Transverse colon (tissue), 4 donors: ENCODE measurements at regions not wholly inside any gene's neighbourhood (a gene's known extent, or its start where the extent isn't known, plus 50 kb on each side); places are given as distances from the start of the nearest gene placed in this dataset.

Experiments
- CTCF ChIP-seq, 5 experiments: fragments of 200-600 bp in 3 of 5; fragments of 450-650 bp in 2 of 5; sonication (generic) in 3 of 5; IDR thresholded peaks; 1 replicate in 2 of 5; 2 replicates in 3 of 5; pipeline ENCODE4 v1.5.1; 2016 to 2017; ENCODE audit warnings: antibody characterized with exemption in 5 of 5, inconsistent platforms in 3 of 5, mild to moderate bottlenecking in 2 of 5, moderate library complexity in 1 of 5
- POLR2AphosphoS5 ChIP-seq, 3 donors: sonication (generic); formaldehyde crosslinking; IDR thresholded peaks; one replicate each; pipeline ENCODE4 v1.6.1; 2016; ENCODE audit warnings: antibody characterized with exemption in 3 of 3

GRCh38 chr7:109868215-109868860, 1222.6 kb upstream of the LRRN3 start:
- no peak for TF ChIP-seq CTCF (IDR thresholded peaks at IDR 0.05)
- no peak for TF ChIP-seq POLR2AphosphoS5 (IDR thresholded peaks at IDR 0.05)
